ENCODE measurements at regions not wholly inside any gene's neighbourhood (a gene's known extent, or its start where the extent isn't known, plus 50 kb on each side); places are given as distances from the start of the nearest gene placed in this dataset.

- TF ChIP-seq SP1 (IDR thresholded peaks at IDR 0.05; ENCODE audit: low read depth, low read length) (peak; percentile 78), KDM5A (IDR thresholded peaks at IDR 0.05; ENCODE audit: low read length) (no peak), GABPA (IDR thresholded peaks at IDR 0.05; ENCODE audit: borderline replicate concordance, insufficient read depth, low read length) (no peak)
Observed at GRCh38 chr2:9074930-9075329, 71.4 kb upstream of the MBOAT2 start (continued).

Measured in H1 (cell line).